Astrocyte (in vitro differentiated cells and primary cell): ENCODE measurements at regions not wholly inside any gene's neighbourhood (a gene's known extent, or its start where the extent isn't known, plus 50 kb on each side); places are given as distances from the start of the nearest gene placed in this dataset.

Source experiments
- DNase-seq: peaks from one replicate; pipeline ENCODE4 v3.0.0-alpha.2; 2010; ENCODE audit warnings: low read depth
- FAIRE-seq: peaks from 2 replicates; lab custom pipeline; 2011; peaks lifted over from hg19 to GRCh38; lab: Jason Lieb, UNC
- H2AFZ ChIP-seq: 2 replicates; pipeline ENCODE4 v1.6.0; 2012; ENCODE audit warnings: low read depth, low read length, inconsistent platforms
- H3K27ac ChIP-seq: 2 replicates; pipeline ENCODE4 v1.5.1; 2011; ENCODE audit warnings: low read depth, low read length, inconsistent platforms
- H3K27me3 ChIP-seq: 2 replicates; pipeline ENCODE4 v1.6.0; 2011; ENCODE audit warnings: low read length, inconsistent platforms; ENCODE audit not compliant: insufficient read depth
- H3K36me3 ChIP-seq: 2 replicates; pipeline ENCODE4 v1.5.1; 2011; ENCODE audit warnings: low read length, inconsistent platforms; ENCODE audit not compliant: insufficient read depth
- H3K4me1 ChIP-seq: 2 replicates; pipeline ENCODE4 v1.5.1; 2011; ENCODE audit warnings: low read length, inconsistent platforms; ENCODE audit not compliant: insufficient read depth
- H3K4me2 ChIP-seq: 2 replicates; pipeline ENCODE4 v1.6.0; 2012; ENCODE audit warnings: low read length, inconsistent platforms
- H3K4me3 ChIP-seq: 2 replicates; pipeline ENCODE4 v1.5.1; 2011; ENCODE audit warnings: low read depth, mild to moderate bottlenecking, low read length, inconsistent platforms; ENCODE audit not compliant: insufficient read depth
- H3K79me2 ChIP-seq: 2 replicates; pipeline ENCODE4 v1.6.0; 2012; ENCODE audit warnings: mild to moderate bottlenecking, low read length, inconsistent platforms; ENCODE audit not compliant: insufficient read depth
- H3K9ac ChIP-seq: 2 replicates; pipeline ENCODE4 v1.6.0; 2012; ENCODE audit warnings: mild to moderate bottlenecking, low read length, inconsistent platforms
- H3K9me3 ChIP-seq: 2 replicates; pipeline ENCODE4 v1.5.1; 2012; ENCODE audit warnings: low read depth, mild to moderate bottlenecking, low read length, inconsistent platforms; ENCODE audit not compliant: insufficient read depth
- H4K20me1 ChIP-seq: 2 replicates; pipeline ENCODE4 v1.6.0; 2012; ENCODE audit warnings: low read length, inconsistent platforms; ENCODE audit not compliant: insufficient read depth
- H3K27ac Mint-ChIP-seq: one replicate; pipeline ENCODE4 v1.8.0; 2021; ENCODE audit warnings: mild to moderate bottlenecking, mixed read lengths; ENCODE audit not compliant: unreplicated experiment
- H3K27me3 Mint-ChIP-seq: one replicate; pipeline ENCODE4 v1.8.0; 2021; ENCODE audit warnings: low read depth, mixed read lengths; ENCODE audit not compliant: unreplicated experiment
- H3K36me3 Mint-ChIP-seq: one replicate; pipeline ENCODE4 v1.8.0; 2021; ENCODE audit warnings: low read depth, mixed read lengths; ENCODE audit not compliant: unreplicated experiment
- H3K4me1 Mint-ChIP-seq: one replicate; pipeline ENCODE4 v1.8.0; 2021; ENCODE audit warnings: low read depth, mixed read lengths; ENCODE audit not compliant: unreplicated experiment
- H3K4me3 Mint-ChIP-seq: one replicate; pipeline ENCODE4 v1.8.0; 2021; ENCODE audit warnings: mild to moderate bottlenecking, moderate library complexity, mixed read lengths; ENCODE audit not compliant: unreplicated experiment
- H3K9me3 Mint-ChIP-seq: one replicate; pipeline ENCODE4 v1.8.0; 2021; ENCODE audit warnings: mild to moderate bottlenecking, mixed read lengths; ENCODE audit not compliant: unreplicated experiment
- EZH2 ChIP-seq: IDR thresholded peaks from 2 replicates; pipeline ENCODE4 v1.6.1; 2012; ENCODE audit warnings: mild to moderate bottlenecking, low read length, inconsistent platforms; ENCODE audit not compliant: insufficient read depth
- TF ChIP-seq, protein P1 (sequence below): IDR thresholded peaks from 2 replicates; pipeline ENCODE4 v1.5.1; 2011; ENCODE audit warnings: low read depth, mild to moderate bottlenecking, inconsistent platforms, low read length, moderate library complexity; ENCODE audit not compliant: insufficient read depth

DNA sequence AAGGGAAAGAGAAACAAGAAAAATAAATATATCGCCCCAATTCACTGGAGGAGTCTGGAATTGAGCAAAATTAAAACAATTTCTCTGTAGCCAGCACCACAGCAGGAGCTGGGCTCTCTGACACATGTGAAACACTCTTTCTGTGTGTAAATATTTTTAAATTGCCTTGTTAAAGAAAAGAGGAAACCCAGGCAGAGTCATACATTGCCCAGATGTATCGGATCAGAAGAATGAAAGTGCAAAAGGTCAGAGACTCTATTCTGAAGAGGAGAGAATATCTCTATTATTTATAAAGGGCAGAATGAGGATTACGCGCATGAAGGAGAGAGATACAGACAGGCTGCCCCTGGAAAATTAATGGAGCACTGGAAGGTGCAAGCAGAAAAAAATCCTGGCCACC is 127.0 kb upstream of the MAN1A1 start:
- no peaks in the 10 kb centered on the region for H3K9me3 ChIP-seq
- H3K79me2 ChIP-seq = no peaks in the 10 kb centered on the region
- TF ChIP-seq EZH2 = no peak
- TF ChIP-seq, protein P1, sequence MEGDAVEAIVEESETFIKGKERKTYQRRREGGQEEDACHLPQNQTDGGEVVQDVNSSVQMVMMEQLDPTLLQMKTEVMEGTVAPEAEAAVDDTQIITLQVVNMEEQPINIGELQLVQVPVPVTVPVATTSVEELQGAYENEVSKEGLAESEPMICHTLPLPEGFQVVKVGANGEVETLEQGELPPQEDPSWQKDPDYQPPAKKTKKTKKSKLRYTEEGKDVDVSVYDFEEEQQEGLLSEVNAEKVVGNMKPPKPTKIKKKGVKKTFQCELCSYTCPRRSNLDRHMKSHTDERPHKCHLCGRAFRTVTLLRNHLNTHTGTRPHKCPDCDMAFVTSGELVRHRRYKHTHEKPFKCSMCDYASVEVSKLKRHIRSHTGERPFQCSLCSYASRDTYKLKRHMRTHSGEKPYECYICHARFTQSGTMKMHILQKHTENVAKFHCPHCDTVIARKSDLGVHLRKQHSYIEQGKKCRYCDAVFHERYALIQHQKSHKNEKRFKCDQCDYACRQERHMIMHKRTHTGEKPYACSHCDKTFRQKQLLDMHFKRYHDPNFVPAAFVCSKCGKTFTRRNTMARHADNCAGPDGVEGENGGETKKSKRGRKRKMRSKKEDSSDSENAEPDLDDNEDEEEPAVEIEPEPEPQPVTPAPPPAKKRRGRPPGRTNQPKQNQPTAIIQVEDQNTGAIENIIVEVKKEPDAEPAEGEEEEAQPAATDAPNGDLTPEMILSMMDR = no peak
- Mint-ChIP-seq H3K4me3 (no peak overlapping the region), H3K27me3 (no peaks in the 10 kb centered on the region), H3K27ac (no peak overlapping the region), H3K36me3 (no peaks in the 10 kb centered on the region), H3K9me3 (no peaks in the 10 kb centered on the region), H3K4me1 (peaks cover 8% of the 10 kb centered on the region)
- H2AFZ ChIP-seq = no peak overlapping the region
- no peaks in the 10 kb centered on the region for H3K4me1 ChIP-seq
- H3K36me3 ChIP-seq = no peaks in the 10 kb centered on the region
- H3K9ac ChIP-seq = no peak overlapping the region
- no peaks in the 10 kb centered on the region for H4K20me1 ChIP-seq
- no peak overlapping the region for H3K4me3 ChIP-seq
- FAIRE-seq (no peak), DNase-seq (no peak)
- H3K27me3 ChIP-seq = no peaks in the 10 kb centered on the region
- no peak overlapping the region for H3K4me2 ChIP-seq
- H3K27ac ChIP-seq = no peak overlapping the region

DNA sequence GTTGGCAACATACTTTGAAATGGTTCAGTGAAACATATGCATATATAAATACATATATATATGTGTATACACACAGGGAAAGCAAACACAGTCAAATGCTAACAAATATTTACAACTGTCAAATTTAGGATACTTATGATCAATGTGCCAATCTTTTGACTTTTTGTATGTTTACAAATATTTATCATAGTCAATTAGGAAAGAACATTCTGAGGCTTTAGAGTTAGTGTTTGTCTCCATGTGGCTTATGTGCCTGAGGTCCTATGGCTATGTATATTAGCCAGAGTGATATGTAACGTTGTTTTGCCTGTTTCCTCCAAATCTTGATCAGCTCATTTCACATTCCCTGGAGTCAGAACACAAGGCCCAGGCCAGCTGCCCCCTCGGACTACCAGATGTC is 126.5 kb upstream of the MAN1A1 start:
- no peak overlapping the region for H3K4me3 Mint-ChIP-seq
- no peak overlapping the region for H3K9ac ChIP-seq
- FAIRE-seq (no peak), DNase-seq (no peak)
- H3K27ac ChIP-seq = no peak overlapping the region
- H3K4me2 ChIP-seq = no peak overlapping the region
- H4K20me1 ChIP-seq = no peaks in the 10 kb centered on the region
- no peaks in the 10 kb centered on the region for H3K9me3 ChIP-seq
- H3K4me3 ChIP-seq = no peak overlapping the region
- TF ChIP-seq, protein P1 = no peak
- TF ChIP-seq EZH2 = no peak
- H3K4me1 ChIP-seq = no peaks in the 10 kb centered on the region
- no peaks in the 10 kb centered on the region for H3K36me3 Mint-ChIP-seq
- H3K27me3 ChIP-seq = no peaks in the 10 kb centered on the region
- no peaks in the 10 kb centered on the region for H3K9me3 Mint-ChIP-seq
- peaks cover 8% of the 10 kb centered on the region for H3K4me1 Mint-ChIP-seq
- H3K79me2 ChIP-seq = no peaks in the 10 kb centered on the region
- no peaks in the 10 kb centered on the region for H3K27me3 Mint-ChIP-seq
- no peak overlapping the region for H2AFZ ChIP-seq
- H3K36me3 ChIP-seq = no peaks in the 10 kb centered on the region
- no peak overlapping the region for H3K27ac Mint-ChIP-seq

DNA sequence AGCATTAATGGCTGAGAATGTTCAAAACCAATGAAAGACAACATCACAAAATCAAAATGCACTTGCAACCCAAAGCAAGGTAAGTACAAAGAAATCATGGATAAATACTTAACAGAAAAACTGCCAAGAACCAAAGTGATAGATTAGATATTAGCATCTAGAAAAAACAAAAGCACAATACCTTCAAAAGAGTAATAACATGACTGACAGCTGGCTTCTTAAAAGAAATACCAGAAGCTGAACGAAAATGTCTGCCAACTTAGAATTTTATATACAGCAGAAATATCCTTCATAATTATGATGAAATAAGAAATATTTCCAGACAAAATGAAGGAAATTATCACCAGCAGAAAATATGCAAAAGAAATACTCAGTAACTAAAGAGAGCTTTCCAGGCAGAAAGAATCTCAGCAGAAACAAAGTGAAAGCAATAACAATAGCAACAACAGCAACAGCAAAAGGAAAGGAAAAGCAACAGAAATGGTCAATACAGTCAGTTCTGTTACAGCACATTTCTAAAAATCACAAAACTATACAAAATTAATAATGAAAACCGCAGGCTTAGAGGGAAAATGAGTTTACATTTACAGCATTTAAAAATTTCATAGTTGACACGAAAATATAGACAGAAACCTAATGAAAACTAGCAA is 121.5 kb upstream of the MAN1A1 start:
- Mint-ChIP-seq H3K27me3 (no peaks in the 10 kb centered on the region), H3K27ac (no peak overlapping the region), H3K9me3 (no peaks in the 10 kb centered on the region), H3K4me1 (peaks cover 6% of the 10 kb centered on the region), H3K36me3 (no peaks in the 10 kb centered on the region), H3K4me3 (no peak overlapping the region)
- Histone ChIP-seq H3K4me1 (no peaks in the 10 kb centered on the region), H3K9ac (no peak overlapping the region), H4K20me1 (no peaks in the 10 kb centered on the region), H2AFZ (no peak overlapping the region), H3K79me2 (no peaks in the 10 kb centered on the region), H3K27ac (no peak overlapping the region), H3K4me2 (no peak overlapping the region), H3K4me3 (no peak overlapping the region), H3K27me3 (no peaks in the 10 kb centered on the region), H3K9me3 (no peaks in the 10 kb centered on the region), H3K36me3 (no peaks in the 10 kb centered on the region)
- no peak for FAIRE-seq
- no peak for DNase-seq
- TF ChIP-seq, protein P1 = no peak
- no peak for TF ChIP-seq EZH2
